IPS DF 6.9 (cell line): ENCODE measurements at regions not wholly inside any gene's neighbourhood (a gene's known extent, or its start where the extent isn't known, plus 50 kb on each side); places are given as distances from the start of the nearest gene placed in this dataset.

Source experiments
- DNase-seq: peaks from one replicate; pipeline ENCODE4 v3.0.0-alpha.2; 2013; ENCODE audit warnings: low read depth, low spot score
- H3K27ac ChIP-seq: one replicate; pipeline ENCODE4 v1.5.1; 2013; ENCODE audit warnings: low read length, control low read depth
- H3K27me3 ChIP-seq: 2 replicates; pipeline ENCODE4 v1.6.1; 2013; ENCODE audit warnings: mild to moderate bottlenecking, low read length; ENCODE audit not compliant: control insufficient read depth, insufficient read depth
- H3K36me3 ChIP-seq: 2 replicates; pipeline ENCODE4 v1.6.1; 2013; ENCODE audit warnings: low read length; ENCODE audit not compliant: control insufficient read depth, insufficient read depth
- H3K4me1 ChIP-seq: 2 replicates; pipeline ENCODE4 v1.6.1; 2013; ENCODE audit warnings: low read length; ENCODE audit not compliant: control insufficient read depth, insufficient read depth
- H3K4me3 ChIP-seq: 2 replicates; pipeline ENCODE4 v1.5.1; 2013; ENCODE audit warnings: mild to moderate bottlenecking, low read length
- H3K9me3 ChIP-seq: 2 replicates; pipeline ENCODE4 v1.6.1; 2013; ENCODE audit warnings: low read length, inconsistent platforms; ENCODE audit not compliant: control insufficient read depth, insufficient read depth
- WGBS: extraction: QIAGEN DNeasy Blood & Tissue Kit; methylation state at CpG from one replicate; pipeline ENCODE4 v1.1.7; 2013; ENCODE audit warnings: mixed read lengths, missing lambda C conversion rate; ENCODE audit not compliant: insufficient read length, insufficient coverage; 5-methylcytosine and 5-hydroxymethylcytosine counted together

GRCh38 chrX:5431823-5432222 is 796.8 kb downstream of the NLGN4X start:
- no peak overlapping the region for H3K27ac ChIP-seq
- no peaks in the 10 kb centered on the region for H3K4me1 ChIP-seq
- no peak overlapping the region for H3K4me3 ChIP-seq
- H3K36me3 ChIP-seq = no peaks in the 10 kb centered on the region
- no peaks in the 10 kb centered on the region for H3K9me3 ChIP-seq
- DNase-seq = no peak
- no peaks in the 10 kb centered on the region for H3K27me3 ChIP-seq

GRCh38 chrX:5425119-5425518 is 803.5 kb downstream of the NLGN4X start:
- Histone ChIP-seq H3K9me3 (no peaks in the 10 kb centered on the region), H3K36me3 (no peaks in the 10 kb centered on the region), H3K27me3 (no peaks in the 10 kb centered on the region), H3K4me3 (no peak overlapping the region), H3K27ac (no peak overlapping the region), H3K4me1 (no peaks in the 10 kb centered on the region)
- no peak for DNase-seq

- Histone ChIP-seq H3K9me3 (no peaks in the 10 kb centered on the region), H3K36me3 (no peaks in the 10 kb centered on the region), H3K27me3 (no peaks in the 10 kb centered on the region), H3K4me3 (no peak overlapping the region), H3K27ac (no peak overlapping the region), H3K4me1 (no peaks in the 10 kb centered on the region)
- WGBS = no CpG with 5 or more reads among the region's 1 CpG
- DNase-seq = no peak
Observed at GRCh38 chrX:5417381-5417780, 811.3 kb downstream of the NLGN4X start.

GRCh38 chrX:5415738-5416137 is 812.9 kb downstream of the NLGN4X start:
- Histone ChIP-seq H3K4me1 (no peaks in the 10 kb centered on the region), H3K27me3 (no peaks in the 10 kb centered on the region), H3K9me3 (no peaks in the 10 kb centered on the region), H3K36me3 (no peaks in the 10 kb centered on the region), H3K4me3 (no peak overlapping the region), H3K27ac (no peak overlapping the region)
- DNase-seq = no peak
- WGBS = no CpG with 5 or more reads among the region's 2 CpGs

GRCh38 chrX:5409106-5409505 is 819.6 kb downstream of the NLGN4X start:
- WGBS = no CpG with 5 or more reads among the region's 5 CpGs
- no peak overlapping the region for H3K4me3 ChIP-seq
- no peak overlapping the region for H3K27ac ChIP-seq
- H3K27me3 ChIP-seq = no peaks in the 10 kb centered on the region
- H3K9me3 ChIP-seq = no peaks in the 10 kb centered on the region
- H3K4me1 ChIP-seq = no peaks in the 10 kb centered on the region
- no peaks in the 10 kb centered on the region for H3K36me3 ChIP-seq
- no peak for DNase-seq

GRCh38 chrX:5402461-5402860 is 826.2 kb downstream of the NLGN4X start:
- no peaks in the 10 kb centered on the region for H3K27me3 ChIP-seq
- no CpG with 5 or more reads among the region's 3 CpGs for WGBS

GRCh38 chrX:5399403-5399802 is 829.3 kb downstream of the NLGN4X start:
- no CpG with 5 or more reads among the region's 8 CpGs for WGBS
- H3K27me3 ChIP-seq = no peaks in the 10 kb centered on the region
- no peak overlapping the region for H3K27ac ChIP-seq
- no peaks in the 10 kb centered on the region for H3K9me3 ChIP-seq
- DNase-seq = no peak
- no peak overlapping the region for H3K4me3 ChIP-seq
- H3K36me3 ChIP-seq = no peaks in the 10 kb centered on the region
- H3K4me1 ChIP-seq = no peaks in the 10 kb centered on the region

More at GRCh38 chrX:5402461-5402860, 826.2 kb downstream of the NLGN4X start:
- no peak for DNase-seq
- Histone ChIP-seq H3K36me3 (no peaks in the 10 kb centered on the region), H3K4me1 (no peaks in the 10 kb centered on the region), H3K4me3 (no peak overlapping the region), H3K27ac (no peak overlapping the region), H3K9me3 (no peaks in the 10 kb centered on the region)

GRCh38 chrX:5397409-5397808 is 831.3 kb downstream of the NLGN4X start:
- DNase-seq = no peak
- no peak overlapping the region for H3K4me3 ChIP-seq
- no peaks in the 10 kb centered on the region for H3K4me1 ChIP-seq
- WGBS = no CpG with 5 or more reads among the region's 7 CpGs
- H3K36me3 ChIP-seq = no peaks in the 10 kb centered on the region
- no peaks in the 10 kb centered on the region for H3K9me3 ChIP-seq
- no peak overlapping the region for H3K27ac ChIP-seq
- H3K27me3 ChIP-seq = no peaks in the 10 kb centered on the region

- H3K27ac ChIP-seq = no peak overlapping the region
- no peaks in the 10 kb centered on the region for H3K4me1 ChIP-seq
- H3K36me3 ChIP-seq = no peaks in the 10 kb centered on the region
- no peak for DNase-seq
- no peaks in the 10 kb centered on the region for H3K27me3 ChIP-seq
- H3K4me3 ChIP-seq = no peak overlapping the region
- no CpG with 5 or more reads among the region's 14 CpGs for WGBS
- H3K9me3 ChIP-seq = no peaks in the 10 kb centered on the region
Observed at GRCh38 chrX:5390376-5390775, 838.3 kb downstream of the NLGN4X start.

GRCh38 chrX:5388087-5388486 is 840.6 kb downstream of the NLGN4X start:
- DNase-seq = no peak
- no peak overlapping the region for H3K4me3 ChIP-seq
- H3K27me3 ChIP-seq = no peaks in the 10 kb centered on the region
- H3K9me3 ChIP-seq = no peaks in the 10 kb centered on the region
- H3K27ac ChIP-seq = no peak overlapping the region
- H3K36me3 ChIP-seq = no peaks in the 10 kb centered on the region
- no peaks in the 10 kb centered on the region for H3K4me1 ChIP-seq
- no CpG with 5 or more reads among the region's 6 CpGs for WGBS

- Histone ChIP-seq H3K27ac (no peak overlapping the region), H3K4me3 (no peak overlapping the region), H3K9me3 (no peaks in the 10 kb centered on the region), H3K27me3 (no peaks in the 10 kb centered on the region), H3K4me1 (no peaks in the 10 kb centered on the region), H3K36me3 (no peaks in the 10 kb centered on the region)
- no peak for DNase-seq
- no CpG with 5 or more reads among the region's 3 CpGs for WGBS
Observed at GRCh38 chrX:5380426-5380825, 848.2 kb downstream of the NLGN4X start.
